GM19452 (cell line): ENCODE measurements at regions not wholly inside any gene's neighbourhood (a gene's known extent, or its start where the extent isn't known, plus 50 kb on each side); places are given as distances from the start of the nearest gene placed in this dataset.
"Not testable (repeated sequence)": the region's sequence is repeated elsewhere in the genome, so short reads cannot be mapped to it uniquely, and the experiment has no call there.

ENCODE experiments used
- ATAC-seq: cut with Tn5 transposase; IDR thresholded peaks from one replicate; pipeline ENCODE4 v1.9.1; 2021; ENCODE audit not compliant: unreplicated experiment

- not testable (repeated sequence) for ATAC-seq
These were observed 658.6 kb upstream of the TMEM132C start for GRCh38 chr12:127608359-127608758.

- ATAC-seq: no peak
These were observed 653.9 kb upstream of the TMEM132C start for GRCh38 chr12:127613056-127613455.

GRCh38 chr12:127619869-127620734 is 646.9 kb upstream of the TMEM132C start:
- ATAC-seq: no peak

- no peak for ATAC-seq
These were observed 646.1 kb upstream of the TMEM132C start for GRCh38 chr12:127620735-127621355.

- ATAC-seq: no peak
These were observed 645.6 kb upstream of the TMEM132C start for GRCh38 chr12:127621366-127621765.

GRCh38 chr12:127623362-127623761 is 643.6 kb upstream of the TMEM132C start:
- no peak for ATAC-seq

GRCh38 chr12:127625176-127625771 is 641.7 kb upstream of the TMEM132C start:
- no peak for ATAC-seq

GRCh38 chr12:127628645-127629044 is 638.3 kb upstream of the TMEM132C start:
- no peak for ATAC-seq

- ATAC-seq: no peak
These were observed 637.7 kb upstream of the TMEM132C start for GRCh38 chr12:127629066-127629820.

- no peak for ATAC-seq
These were observed 634.5 kb upstream of the TMEM132C start for GRCh38 chr12:127632461-127632860.

- no peak for ATAC-seq
These were observed 631.1 kb upstream of the TMEM132C start for GRCh38 chr12:127635838-127636237.

GRCh38 chr12:127636882-127637281 is 630.1 kb upstream of the TMEM132C start:
- ATAC-seq: no peak

- no peak for ATAC-seq
These were observed 626.6 kb upstream of the TMEM132C start for GRCh38 chr12:127640181-127640886.

- no peak for ATAC-seq
These were observed 624.8 kb upstream of the TMEM132C start for GRCh38 chr12:127642208-127642607.

GRCh38 chr12:127648321-127648720 is 618.6 kb upstream of the TMEM132C start:
- no peak for ATAC-seq

- ATAC-seq: no peak
These were observed 617.0 kb upstream of the TMEM132C start for GRCh38 chr12:127649961-127650360.

GRCh38 chr12:127650626-127651025 is 616.3 kb upstream of the TMEM132C start:
- no peak for ATAC-seq

- no peak for ATAC-seq
These were observed 614.7 kb upstream of the TMEM132C start for GRCh38 chr12:127652281-127652680.

- no peak for ATAC-seq
These were observed 612.5 kb upstream of the TMEM132C start for GRCh38 chr12:127654383-127654985.

- ATAC-seq: no peak
These were observed 611.3 kb upstream of the TMEM132C start for GRCh38 chr12:127655691-127656090.
